ENCODE measurements at regions not wholly inside any gene's neighbourhood (a gene's known extent, or its start where the extent isn't known, plus 50 kb on each side); places are given as distances from the start of the nearest gene placed in this dataset.
"Not testable (repeated sequence)": the region's sequence is repeated elsewhere in the genome, so short reads cannot be mapped to it uniquely, and the experiment has no call there.

DNA sequence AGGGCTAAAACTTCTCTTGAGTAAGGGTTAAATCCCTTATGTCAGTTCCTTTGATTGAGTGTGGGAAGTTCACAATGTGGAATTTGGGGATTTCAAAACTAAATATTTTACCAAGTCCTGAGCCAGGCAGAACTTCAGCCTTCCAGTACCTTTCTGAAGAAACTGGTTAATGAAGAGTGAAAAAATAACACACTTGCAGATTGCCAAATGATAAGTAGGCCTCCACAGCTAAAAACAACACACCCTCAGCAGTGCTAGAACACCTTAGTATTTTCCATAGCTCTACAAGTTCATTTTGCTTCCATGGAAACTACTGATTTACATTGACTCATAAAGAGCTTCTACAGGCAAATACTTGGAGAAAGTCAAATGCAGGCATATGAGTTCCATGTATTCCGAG lies 326.8 kb downstream of the ZNF674 start:
- peak; percentile 32 for DNase-seq

DNA sequence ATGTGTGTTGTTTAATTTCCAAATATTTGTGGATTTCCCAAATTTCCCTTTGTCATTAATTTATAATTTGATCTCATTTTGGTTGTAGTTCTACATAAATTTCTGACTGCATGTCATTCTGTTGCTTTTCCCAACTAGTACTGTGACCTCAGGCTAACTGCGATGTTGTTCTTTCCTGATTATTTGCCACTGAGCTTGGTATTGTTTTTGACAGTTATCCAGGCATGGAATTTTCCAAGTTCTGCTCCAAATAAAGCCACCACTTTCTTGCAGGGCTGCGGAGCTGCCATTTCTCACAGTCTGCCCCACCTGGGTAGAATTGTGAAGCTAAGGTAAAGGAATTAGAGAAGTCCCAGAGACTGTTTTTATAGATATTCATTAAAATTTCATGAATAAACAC lies 328.8 kb downstream of the ZNF674 start:
- no peak for DNase-seq

DNA sequence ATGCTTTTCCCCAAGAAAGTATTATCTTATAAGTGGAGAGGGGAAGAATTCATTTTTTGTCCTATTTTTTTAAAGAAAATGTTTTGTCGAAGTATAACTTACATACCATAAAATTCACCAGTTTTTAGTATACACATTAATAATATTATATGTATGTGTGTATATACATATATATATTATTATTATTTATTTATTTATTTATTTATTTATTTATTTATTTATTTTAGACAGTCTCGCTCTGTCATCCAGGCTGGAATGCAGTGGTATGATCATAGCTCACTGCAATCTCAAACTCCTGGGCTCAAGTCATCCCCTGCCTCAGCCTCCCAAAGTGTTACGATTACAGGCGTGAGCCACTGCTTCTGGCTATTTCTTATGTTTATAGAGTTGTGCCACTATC lies 334.1 kb downstream of the ZNF674 start:
- DNase-seq: no peak

DNA sequence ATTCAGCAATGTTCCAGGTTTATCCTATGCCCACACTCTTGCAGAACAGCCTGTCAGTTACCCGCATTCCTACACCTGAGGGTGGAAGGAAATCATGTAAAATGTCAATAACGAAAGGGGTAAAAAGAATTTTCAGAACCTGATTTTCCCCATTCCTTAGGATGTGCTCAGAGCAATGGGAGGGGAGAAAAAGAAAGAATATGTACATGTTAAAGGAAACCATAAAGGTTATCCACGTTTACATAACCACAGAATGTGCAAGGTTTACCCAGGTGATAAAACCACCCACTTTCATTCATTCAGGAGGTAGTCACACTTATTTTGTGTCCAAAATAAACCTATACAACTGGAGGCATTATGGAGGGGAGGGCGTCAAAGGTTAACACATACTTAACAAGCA lies 335.5 kb downstream of the ZNF674 start:
- DNase-seq: no peak

DNA sequence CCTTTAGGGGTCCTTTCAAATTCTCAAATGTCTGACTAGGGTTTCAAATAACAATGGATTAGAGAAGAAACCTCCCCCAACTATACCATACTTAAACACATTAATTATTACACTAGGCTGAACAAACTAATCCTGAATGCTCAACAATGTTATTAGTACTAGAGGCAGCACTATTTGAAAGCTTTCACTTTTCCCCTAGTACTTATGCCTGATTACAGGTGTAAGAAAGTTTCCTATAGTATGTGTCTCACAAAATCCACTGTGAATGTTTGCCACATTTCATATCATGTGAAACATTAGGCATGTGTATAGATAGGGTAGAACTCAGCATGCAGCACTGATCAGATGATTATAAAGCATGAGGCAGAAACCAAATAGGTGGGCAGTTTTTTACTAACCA lies 336.2 kb downstream of the ZNF674 start:
- DNase-seq: no peak

DNA sequence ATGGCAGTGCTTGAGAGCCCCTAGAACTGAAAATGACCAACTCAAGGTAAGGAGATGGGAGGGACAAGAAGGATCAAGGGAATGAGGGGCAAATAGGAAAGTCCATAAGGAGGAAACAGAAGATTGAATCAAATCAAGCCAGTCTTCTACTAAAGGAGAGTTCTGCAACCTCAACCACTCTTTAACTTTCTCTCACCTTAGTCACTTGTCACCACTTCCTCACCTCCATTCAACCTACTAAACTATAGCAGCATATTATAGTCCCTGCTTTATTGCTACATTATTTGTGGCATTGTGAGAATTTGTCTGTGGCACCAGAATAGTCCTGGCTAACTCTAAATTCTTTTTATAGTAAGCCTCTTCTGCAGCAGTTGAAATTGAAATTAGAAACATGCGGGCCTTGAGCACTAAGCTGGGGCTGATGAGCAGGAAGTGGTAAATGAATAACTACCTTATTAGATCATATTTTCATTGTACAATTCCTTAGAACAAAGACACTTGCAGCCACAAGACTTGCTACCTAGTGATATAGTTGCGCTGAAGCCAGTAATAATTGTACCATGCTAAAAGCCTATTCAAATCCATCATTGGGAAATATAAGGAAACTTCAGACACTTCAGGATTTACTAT lies 336.9 kb downstream of the ZNF674 start:
- peak; percentile 45 for DNase-seq

DNA sequence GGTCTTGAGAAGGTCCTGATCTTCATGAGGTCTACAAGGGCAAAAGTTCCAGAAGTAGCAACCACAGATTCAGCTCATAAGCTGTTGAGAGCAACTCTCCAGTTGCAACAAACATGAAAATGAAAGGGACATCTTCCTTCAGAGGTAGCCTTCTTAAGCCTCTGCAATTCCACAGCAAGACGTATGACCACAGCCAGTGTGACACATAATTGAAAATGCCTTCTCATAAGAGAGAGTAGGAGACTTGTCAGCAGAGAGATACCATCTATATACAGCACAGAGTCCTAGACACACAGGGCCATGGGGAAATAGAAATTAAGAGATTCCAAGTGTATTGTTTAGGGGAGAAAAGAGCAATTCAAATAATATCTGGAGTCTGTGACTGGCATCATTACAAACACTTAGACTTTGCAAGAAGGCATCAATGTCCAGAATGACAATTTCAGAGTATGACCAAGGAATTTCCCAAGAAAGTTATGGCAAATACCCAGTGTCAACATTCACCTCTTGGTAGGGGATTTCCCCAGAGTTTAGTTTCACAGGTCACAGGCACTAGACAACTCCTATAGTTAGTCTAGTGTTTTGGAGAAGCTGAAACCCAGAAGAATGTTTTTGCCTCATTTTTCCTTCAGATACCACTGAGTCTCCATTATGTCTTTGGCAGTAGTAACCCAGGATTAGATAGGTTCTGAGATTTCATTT lies 340.3 kb downstream of the ZNF674 start:
- DNase-seq: peak; percentile 5

DNA sequence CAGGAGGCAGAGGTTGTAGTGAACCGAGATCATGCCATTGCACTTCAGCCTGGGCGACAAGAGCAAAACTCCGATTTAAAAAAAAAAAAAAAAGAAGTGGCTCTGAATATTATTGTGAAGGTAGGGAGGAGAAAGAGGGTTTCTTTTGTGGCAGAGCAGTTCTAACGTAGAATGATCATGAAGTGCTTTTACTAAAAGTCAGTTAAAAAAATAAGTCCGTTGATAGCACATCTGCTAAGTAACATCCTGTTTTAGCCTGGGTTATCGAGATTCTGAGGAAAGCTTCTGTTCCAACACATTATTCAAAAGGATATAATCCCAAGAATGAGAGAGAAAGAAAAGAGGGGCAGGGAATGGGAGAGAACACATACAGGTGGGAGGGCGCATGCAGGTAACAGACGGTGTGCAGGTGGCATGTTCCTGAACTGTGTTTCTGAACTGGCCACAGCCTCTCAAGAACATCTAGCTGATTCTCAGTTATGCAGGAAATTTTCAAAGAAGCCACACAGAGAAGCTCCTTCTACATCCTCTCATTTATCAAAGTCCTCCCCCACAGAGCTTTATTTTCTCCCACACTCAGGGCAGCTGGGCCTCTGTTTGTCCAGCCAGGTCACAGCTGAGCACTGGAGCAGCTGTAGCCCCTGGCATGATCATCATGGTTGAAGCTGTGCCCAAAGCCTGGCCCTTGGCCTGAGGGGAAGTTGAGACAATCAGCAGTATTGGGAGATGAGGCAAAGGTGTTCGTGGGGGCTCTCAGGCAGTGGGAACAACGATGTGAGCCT lies 342.3 kb downstream of the ZNF674 start:
- DNase-seq: peak; percentile 12

DNA sequence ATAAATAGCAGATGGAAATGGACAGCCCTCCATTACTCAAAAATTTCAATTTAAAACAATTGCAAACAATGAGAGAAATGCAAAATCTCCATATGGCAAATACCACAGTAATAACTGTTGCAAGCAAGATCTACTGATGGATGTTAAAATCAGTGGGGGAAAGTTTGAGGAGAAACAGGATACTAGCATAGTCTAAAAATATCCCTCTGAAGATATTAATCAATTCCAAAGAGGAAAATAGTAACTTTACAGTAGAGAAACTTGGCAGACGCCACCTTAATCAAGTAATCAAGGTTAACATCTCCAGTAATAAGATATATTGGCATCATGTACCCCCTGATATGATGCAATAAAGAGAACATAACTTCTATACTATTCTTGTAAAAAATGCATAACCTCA lies 344.8 kb downstream of the ZNF674 start:
- no peak for DNase-seq

DNA sequence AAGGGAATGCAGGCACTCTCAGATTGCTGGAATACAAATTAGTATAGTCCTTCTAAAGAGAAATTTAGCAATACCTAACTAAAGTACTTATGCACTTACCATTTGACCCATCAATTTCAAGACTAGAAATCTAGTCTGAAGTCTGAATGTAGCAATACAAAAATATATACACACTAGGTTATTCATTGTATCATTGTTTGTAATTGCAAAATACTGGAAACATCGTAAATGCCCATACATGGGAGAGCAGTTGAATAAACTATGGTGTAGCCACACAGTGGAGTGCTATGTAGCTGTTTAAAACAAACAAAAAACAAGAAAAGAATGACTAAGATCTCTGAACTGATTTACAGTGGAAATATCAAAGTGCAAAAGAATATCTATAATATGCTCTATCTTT lies 346.4 kb downstream of the ZNF674 start:
- no peak for DNase-seq

DNA sequence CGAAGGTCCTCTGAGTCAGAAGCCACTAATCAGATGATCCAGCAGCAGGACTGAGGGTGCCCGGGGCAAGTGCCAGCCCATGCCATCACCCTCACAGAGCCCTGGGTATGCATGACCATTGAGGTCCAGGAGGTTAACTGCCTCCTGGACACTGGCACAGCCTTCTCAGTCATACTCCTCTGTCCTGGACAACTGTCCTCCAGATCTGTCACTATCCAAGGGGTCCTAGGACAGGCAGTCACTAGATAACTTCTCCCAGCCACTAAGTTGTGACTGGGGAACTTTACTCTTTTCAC lies 358.5 kb downstream of the ZNF674 start:
- DNase-seq: not testable (repeated sequence)

DNA sequence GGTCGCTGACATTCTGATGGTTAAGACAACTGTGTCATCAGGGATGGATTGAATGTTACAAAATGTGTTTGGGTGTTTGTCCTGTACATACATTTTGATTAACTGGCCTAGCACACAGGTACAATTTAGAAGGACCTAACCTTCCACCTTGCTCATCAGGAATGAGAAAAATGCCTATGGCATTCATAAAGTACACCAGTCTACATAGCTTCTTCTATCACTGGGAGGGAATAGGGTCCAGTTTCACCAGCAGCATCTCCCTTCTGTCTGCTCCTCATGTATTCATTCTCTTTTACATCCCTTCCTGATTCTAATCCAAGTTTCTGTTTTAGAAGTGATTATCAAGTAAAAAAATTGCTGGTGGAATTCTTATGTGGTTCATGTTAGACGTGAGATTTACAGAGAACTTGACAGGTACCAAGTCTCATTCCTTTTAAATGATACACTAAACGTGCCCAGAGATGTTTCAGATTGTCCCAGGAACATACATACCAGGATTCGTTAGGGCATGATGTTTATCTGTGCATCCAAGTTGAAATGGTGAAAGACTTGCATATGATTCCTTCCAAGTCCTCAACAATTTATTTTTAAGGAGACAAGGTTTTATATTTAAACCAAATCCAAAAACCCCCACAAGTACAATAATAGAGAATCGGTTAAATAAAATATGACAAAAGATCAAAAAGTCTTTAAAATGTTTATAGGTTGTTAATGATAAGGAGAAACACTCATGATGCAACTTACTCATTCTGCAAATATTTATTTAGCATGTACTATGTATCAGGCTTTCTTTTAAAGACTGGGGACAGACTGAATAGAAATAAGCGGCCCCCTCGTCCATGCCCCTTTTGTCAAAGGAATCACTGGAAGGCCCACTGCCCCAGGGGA lies 359.1 kb downstream of the ZNF674 start:
- DNase-seq: no peak

DNA sequence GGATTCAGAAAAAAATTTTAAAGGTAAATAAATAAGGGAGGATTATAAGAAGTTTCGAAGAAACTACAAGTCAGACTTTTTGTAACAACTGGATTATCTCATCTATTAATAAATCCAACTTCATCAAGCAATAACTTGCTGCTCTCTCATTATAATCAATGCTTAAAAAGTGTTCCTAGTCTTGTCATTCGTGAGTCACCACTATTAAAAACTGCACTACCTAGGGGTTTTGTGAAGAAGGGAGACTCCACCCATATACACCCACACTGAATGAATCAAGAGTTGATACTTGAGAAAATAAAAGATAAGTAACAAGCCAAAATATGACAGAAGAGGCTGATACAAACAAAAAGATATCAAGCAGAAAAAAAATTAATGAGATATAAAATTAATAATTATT lies 360.5 kb downstream of the ZNF674 start:
- DNase-seq: no peak

DNA sequence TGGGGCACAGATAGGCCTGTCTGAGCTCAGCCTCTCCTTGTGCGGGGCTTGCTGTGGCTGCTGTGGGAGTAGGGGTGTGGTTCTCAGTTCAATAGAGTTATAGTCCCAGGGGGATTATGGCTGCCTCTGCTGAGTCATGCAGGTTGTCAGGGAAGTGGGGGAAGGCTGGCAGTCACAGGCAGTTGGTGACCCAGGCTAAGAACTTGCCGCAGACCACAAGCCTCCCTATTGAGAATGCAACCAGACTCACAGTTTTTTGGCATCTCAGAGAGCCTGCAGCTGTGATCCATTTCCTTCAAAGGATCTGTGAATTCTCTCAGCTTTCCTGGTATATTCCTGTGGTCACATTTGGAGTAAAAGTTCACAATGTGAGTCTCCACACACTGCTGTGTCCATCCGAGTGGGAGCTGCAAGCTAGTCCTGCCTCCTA lies 364.9 kb downstream of the ZNF674 start:
- DNase-seq: peak; percentile 11

DNA sequence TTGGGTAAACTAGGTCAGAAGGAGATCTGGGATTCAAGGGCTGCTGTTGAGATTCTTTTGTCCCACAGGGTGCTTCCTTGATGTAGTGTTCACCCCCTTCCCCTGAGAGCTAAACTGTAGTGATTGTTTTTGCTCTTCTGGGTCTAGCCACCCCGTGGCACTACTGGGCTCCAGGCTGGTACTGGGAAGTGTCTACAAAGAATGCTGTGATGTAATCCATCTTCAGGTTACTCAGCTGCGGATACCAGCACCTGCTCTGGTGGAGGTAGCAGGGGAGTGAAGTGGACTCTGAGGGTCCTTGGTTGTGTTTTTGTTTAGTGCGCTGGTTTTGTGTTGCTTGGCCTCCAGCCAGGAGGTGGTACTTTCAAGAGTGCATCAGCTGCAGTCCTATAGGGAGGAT lies 365.5 kb downstream of the ZNF674 start:
- no peak for DNase-seq

DNA sequence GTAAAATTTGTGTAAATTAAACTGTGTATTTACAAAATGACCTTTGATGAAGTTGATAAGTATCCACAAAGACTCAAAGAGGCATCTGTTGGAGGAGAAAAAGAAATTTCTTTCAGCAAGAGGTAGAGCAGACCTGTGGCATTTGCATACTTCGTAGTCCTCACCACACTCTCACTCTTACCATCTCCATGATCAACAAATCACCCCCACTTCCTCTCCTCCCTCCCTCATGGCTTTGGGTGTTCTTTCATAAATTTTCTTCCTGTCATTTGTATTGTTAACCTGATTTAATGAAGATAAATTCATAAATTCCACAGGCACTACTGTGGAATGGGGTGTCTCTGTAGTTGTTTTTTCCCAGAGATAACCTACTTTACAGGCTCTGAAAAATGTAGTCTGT lies 366.5 kb downstream of the ZNF674 start:
- no peak for DNase-seq

DNA sequence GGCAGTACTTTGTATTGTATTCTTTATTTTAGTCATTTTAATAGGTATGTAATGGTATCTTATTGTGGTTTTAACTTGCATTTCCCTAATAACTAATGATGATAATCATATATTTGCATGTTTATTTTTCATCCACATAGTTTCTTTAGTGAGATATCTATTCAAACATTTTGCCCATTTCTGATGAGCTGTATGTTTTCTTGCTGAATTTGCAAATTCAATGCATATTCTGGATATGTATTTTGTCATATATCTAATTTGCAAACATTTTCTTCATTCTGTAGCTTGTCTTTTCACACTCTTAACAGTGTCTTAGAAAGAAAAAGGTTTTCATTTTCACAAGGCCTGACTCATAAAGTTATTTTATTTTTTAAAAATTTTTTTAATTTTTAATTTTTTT lies 372.1 kb downstream of the ZNF674 start:
- no peak for DNase-seq

DNA sequence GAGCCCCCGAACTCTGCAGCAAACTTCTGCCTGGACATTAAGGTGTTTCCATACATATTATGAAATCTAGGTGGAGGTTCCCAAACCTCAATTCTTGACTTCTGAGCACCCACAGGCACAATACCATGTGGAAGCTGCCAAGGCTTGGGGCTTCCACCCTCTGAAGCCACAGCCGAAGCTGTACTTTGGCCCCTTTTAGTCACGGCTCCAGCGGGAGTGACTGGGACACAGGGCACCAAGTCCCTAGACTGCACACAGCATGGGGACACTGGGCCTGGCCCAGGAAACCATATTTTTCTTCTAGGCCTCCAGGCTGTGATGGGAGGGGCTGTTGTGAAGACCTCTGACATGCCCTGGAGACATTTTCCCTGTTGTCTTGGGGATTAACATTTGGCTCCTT lies 373.8 kb downstream of the ZNF674 start:
- not testable (repeated sequence) for DNase-seq

DNA sequence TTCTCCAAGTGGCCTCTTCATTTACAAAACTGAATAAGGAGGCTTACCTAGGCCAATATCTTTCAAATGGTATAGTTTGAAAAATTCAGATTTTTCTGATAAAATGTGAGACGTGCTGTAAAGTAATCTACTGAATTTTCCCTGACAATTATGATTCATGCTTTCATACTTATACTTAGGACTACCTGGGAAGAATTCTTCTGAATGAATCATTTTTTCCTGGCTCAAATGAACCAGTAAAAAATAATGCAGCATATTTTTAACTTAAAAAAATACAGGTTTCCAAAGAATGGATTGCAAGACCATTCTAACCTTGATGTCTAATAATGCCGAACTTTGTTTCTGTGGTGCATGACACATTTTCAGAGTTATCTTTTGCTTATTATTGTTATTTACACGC lies 375.4 kb downstream of the ZNF674 start:
- no peak for DNase-seq

DNA sequence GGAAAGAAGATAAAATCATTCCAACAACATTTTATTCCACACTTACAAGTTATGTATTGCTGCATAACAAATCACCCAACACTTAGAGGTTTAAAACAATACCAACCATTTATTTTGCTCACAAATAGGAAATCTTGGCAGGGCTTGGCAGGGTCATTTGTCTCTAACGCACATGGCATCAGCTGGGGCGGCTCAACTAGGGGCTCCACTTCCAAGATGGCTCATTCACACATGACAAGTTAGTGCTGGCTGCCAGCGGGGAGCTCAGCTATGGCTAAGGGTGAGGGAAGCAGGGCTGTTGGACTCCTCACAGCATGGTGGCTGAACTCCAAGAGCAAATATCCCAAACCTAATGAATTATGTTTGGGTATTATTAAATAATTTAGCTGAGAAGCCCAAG lies 377.0 kb downstream of the ZNF674 start:
- DNase-seq: no peak

DNA sequence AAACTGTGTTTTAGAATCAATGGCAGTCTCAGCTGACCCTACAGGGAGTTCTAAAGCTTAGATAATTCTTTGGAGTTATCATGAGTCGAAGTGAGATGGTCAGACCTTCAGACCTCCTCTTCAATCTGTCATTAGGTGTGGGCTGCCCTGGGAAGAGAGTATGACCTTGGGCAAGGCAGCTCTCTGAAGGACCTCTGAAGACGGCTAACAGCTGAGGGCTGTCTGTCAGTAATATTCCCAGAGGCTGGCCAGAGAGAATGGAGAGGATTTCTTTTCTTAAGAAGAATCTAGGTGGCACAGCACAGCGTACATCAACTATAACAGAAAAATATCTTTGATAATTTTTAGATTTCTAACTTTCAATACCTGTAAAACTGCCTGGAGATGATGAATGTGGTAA lies 379.4 kb downstream of the ZNF674 start:
- DNase-seq: no peak

DNA sequence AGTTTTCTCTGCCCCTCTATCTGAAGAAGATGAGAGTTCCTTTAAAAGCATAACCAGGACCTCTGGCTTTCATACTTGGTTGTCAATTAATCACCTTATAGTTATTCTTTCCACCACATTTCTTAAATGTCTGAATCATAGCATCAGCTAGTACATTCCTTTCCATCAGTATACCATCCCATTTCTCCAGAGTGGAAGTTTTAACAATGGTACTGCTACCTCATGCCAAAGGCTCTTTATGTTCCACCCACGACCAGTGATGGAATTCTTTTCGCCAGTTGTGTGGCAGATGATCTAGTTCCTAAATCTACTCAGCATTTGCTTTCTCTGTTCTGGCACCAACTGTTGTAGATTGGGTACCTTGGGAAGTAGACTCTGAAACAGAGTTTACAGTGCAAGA lies 379.8 kb downstream of the ZNF674 start:
- peak; percentile 71 for DNase-seq

DNA sequence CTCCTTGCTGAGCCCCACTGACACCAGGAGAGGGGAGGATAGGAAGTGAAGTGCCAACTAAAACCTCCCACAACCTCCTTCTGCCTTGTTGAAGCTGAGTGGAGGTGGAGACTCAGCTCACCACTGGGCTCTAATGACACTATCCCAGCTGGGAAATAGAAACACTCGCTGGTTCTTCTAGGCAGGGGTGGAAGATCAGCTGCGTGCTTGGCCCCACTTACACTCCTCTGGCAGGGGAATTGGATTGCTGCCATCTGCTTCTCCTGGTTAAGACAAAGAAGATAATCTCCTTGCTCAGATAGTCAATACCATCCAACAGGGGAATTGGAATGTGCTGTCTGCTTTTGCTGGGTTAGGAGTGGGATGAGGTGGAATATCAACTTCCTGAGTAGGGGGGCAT lies 392.5 kb downstream of the ZNF674 start:
- no peak for DNase-seq

Measured in kidney glomerular epithelial cell (primary cell).